ENCODE measurements at regions not wholly inside any gene's neighbourhood (a gene's known extent, or its start where the extent isn't known, plus 50 kb on each side); places are given as distances from the start of the nearest gene placed in this dataset.

GRCh38 chr5:114981111-114981510 is 188.6 kb downstream of the TRIM36 start:
- TF ChIP-seq, protein P1, sequence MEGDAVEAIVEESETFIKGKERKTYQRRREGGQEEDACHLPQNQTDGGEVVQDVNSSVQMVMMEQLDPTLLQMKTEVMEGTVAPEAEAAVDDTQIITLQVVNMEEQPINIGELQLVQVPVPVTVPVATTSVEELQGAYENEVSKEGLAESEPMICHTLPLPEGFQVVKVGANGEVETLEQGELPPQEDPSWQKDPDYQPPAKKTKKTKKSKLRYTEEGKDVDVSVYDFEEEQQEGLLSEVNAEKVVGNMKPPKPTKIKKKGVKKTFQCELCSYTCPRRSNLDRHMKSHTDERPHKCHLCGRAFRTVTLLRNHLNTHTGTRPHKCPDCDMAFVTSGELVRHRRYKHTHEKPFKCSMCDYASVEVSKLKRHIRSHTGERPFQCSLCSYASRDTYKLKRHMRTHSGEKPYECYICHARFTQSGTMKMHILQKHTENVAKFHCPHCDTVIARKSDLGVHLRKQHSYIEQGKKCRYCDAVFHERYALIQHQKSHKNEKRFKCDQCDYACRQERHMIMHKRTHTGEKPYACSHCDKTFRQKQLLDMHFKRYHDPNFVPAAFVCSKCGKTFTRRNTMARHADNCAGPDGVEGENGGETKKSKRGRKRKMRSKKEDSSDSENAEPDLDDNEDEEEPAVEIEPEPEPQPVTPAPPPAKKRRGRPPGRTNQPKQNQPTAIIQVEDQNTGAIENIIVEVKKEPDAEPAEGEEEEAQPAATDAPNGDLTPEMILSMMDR (conservative IDR thresholded peaks at IDR 0.05 in 1 of 2, IDR thresholded peaks at IDR 0.05 in 1 of 2; ENCODE audit: low read depth in 1 of 2, low read length in 2 of 2): no peak
- TF ChIP-seq EZH2 (IDR thresholded peaks at IDR 0.05; ENCODE audit: low read length, missing control alignments): no peak

All from fibroblast of lung (primary cell).